SK-N-MC (cell line): ENCODE measurements at regions not wholly inside any gene's neighbourhood (a gene's known extent, or its start where the extent isn't known, plus 50 kb on each side); places are given as distances from the start of the nearest gene placed in this dataset.

Experiments used
- EZH2 ChIP-seq: fragments of 200-600 bp; sonication (generic); IDR thresholded peaks from one replicate; pipeline ENCODE4 v1.6.1; 2017; ENCODE audit warnings: antibody characterized with exemption
- POLR2AphosphoS5 ChIP-seq: IDR thresholded peaks from 2 replicates; pipeline ENCODE4 v1.6.1; 2012; ENCODE audit warnings: mild to moderate bottlenecking, low read depth, low read length, borderline replicate concordance

GRCh38 chr11:35088226-35088625 lies 50.7 kb upstream of the CD44 start:
- TF ChIP-seq POLR2AphosphoS5 (no peak), EZH2 (no peak)
